Hematopoietic multipotent progenitor cell treated with erythropoietin and hydrocortisone succinate and interleukin-3 and kit ligand, for 4 days (in vitro differentiated cells): ENCODE measurements at regions not wholly inside any gene's neighbourhood (a gene's known extent, or its start where the extent isn't known, plus 50 kb on each side); places are given as distances from the start of the nearest gene placed in this dataset.

Experiments
- DNase-seq: peaks from one replicate; pipeline ENCODE4 v3.0.0-alpha.2; 2015

DNA sequence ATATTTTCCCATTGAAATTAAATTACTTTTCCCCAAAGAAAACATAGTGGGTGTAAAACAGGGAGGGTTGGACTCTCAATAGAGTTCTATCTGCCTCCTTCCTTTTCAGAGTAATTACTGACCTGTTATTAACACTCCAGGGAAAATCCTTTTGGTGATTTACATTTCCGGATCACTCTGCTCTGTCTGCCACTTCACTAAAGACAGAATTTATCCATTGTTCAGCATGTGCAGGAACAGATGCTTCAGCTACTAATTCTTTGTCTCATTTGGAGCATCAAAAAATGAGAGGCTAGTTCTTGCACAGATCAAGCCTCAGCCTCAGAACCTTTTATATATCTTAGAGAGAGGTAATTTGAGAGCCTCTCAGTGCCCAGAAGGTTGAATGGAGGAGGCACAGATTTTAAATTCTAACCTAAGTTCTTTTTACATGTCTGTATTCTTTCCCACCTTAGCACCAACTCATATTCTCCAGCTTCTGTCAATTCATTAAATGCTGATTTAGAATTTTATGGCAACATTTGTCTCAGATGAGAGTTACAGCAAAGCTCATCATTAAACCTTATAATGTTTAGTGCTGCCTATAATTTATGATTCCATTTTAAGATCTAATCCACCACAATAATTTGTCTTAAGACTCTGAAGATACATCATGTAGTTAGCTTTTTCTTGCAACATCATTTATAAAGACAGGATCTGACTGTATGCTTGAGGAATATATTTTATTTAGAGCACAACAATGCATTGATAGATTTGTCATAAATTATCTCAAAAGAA lies 1494.4 kb downstream of the STIM2 start:
- no peak for DNase-seq

DNA sequence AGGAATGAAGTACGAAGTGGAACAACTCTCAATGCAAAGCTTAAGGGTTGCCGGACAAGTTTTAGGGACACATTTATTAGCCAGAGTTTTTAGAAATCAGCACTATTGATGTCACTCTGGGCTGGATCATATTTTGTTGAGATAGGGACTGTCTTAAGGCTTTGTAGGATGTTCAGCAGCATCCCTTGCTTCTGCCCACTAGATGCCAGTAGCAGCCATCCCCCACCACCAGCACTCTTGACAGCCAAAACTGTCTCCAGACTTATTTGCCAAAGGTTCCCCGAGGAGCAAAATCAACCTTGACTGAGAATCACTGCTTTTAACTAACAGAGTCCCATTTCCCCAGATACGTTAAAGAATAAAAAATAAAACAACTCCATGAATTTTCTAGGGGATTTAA lies 1497.3 kb downstream of the STIM2 start:
- no peak for DNase-seq

DNA sequence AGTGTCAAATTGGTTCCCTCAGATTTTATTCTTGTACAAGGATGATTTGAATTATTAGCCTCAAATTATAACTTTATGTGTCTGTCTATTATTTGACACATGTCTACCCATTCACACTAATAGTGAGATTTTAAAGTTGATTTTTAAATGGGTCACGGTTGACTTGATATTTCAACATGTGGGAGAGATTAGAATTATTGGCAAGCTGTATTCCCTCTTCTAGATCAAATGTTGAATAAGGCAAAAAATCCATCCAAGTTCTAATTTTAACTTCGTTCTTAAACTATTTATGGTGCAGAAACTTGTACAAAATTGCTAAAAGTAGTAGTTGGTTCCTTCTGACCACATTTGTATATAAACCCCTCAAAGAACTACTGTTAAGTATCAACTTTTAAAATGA lies 1498.0 kb downstream of the STIM2 start:
- DNase-seq: no peak

DNA sequence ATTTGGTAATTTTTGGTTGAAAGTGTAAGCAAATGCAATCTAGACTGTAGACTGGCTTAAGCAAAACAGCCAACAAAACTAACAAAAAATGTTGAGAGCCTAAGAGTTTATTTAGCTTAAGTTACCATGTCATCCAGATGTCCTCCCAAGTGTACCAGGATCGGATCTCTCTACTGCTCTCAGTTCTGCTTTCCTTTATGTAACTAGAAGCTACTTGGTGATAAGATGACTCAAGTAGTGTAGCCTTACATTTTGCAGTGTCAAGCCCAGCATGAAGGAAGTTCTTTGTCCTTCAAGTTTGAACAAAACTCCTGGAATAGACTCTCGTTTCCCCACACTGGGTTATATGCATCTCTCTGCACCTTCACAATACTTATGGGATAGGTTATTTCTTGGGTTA lies 1500.0 kb downstream of the STIM2 start:
- no peak for DNase-seq

DNA sequence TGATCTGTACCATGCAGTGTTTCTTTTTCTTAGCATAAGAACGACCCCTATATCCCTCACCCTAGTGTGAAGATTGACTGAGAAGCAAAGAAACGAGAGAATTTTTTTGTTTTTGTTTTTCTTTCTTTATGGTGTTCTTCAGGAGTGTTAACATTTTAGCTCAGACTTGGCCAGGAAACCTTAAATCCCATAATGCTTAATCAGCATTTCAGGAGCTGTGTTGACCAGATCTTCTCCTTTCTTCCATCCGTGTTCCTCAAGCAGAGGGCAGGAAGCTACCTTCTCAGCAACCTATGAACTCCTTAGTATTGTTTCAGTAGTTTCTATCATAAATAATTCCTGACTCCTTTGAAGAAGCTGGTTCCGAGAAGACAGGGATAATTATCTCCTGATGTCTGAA lies 1501.5 kb downstream of the STIM2 start:
- no peak for DNase-seq

DNA sequence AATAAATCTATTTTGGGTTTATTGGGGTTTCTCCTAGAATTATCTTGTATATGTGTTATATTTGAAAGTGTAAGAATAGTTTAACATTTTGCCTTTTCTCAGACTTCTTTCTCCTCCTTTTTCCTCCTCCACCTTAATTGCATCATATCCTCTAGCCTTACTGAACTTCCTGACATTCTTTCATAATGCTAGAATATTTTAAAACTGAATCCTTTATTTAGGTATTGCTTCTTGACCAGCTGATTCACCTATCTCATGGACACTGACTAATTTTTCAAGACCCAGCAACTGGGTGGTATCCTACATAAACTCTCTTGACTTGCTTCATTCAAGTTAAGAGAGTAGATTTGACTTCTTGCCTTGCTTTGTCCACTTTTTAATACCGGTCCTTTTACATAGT lies 1508.9 kb downstream of the STIM2 start:
- DNase-seq: no peak

DNA sequence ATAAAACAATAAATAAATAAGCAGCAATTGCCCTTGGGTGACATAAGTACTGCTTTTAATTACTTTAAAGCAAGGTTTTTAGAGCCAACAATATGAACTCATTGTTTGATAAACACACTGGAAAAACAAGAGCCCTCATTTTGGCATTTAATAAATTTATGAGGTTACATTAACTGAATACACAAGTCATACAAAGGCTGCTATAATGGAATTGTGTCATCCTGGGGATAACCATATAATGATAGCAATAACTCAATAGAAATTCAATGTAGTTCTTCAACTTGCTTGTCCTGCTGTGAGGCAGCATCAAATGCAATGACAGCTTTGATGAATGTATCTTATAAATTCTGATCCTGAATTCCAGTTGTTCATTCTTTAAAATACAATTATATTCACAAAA lies 1512.5 kb downstream of the STIM2 start:
- no peak for DNase-seq

DNA sequence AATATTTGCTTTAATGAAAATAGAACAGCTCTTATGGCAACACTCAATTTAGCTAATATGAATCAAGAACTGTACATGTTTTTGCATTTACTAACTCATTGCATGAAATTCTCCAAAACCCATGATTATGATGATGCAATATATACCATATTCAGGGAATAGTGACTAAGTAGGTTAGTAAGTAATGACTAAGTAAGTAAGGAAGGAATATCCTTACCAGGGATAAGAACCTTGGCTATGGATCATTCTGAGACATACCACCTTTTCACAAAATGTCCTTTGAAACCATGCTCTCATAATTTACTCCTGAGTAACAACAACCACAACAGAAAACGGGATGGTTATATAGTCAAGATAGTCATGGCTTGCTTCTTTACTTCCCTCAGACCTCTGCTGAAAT lies 1513.0 kb downstream of the STIM2 start:
- no peak for DNase-seq

DNA sequence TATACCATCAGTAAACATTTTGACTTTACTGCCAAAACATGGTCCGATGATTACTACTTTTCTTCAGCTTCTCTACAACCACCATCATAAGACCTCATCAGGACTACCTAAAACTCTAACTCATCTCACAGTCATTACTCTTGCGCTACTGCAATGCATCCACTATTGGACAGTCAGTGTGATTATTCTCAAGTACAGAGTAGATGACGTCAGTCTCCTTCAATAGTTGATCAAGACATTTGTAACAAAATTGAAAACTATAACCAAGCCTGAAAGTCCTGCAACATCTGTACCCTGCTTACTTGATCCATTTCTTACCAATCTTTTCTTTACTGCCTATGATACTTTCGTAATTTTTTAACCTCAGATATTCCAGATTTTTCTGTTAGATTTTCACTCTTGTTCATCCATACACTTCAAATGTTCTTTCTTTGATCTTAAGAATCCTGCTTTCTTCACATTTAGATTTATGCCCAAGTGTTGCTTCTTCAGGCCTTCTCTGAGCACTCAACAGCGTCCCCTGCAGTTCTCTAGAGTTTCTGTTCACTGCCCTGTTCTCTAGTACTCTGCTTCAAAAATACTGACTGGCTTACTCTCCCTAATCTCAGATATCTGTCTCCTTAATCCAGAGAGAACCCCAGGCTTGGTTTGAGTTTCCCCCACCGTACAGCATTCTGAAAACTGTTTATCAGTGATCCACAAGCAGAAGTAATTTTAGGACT lies 1517.6 kb downstream of the STIM2 start:
- no peak for DNase-seq

DNA sequence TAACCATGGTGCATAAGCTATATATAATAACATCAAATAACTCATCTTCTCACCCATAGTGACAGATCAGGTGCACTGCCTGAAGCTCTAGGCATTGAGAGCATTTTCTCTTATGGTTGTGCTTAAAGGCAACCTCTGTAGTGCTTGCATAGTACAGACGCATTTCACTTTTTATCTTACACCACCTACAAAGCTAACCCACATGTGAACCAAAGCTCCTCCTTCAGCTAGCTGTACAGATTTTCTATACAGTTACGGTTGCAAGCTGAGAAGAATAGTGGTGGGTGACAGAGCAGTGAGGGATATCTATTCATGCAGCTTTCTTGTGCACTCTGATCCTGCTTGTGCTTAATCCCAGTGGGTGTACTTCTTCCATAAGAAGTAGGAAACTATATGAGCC lies 1525.2 kb downstream of the STIM2 start:
- DNase-seq: no peak

DNA sequence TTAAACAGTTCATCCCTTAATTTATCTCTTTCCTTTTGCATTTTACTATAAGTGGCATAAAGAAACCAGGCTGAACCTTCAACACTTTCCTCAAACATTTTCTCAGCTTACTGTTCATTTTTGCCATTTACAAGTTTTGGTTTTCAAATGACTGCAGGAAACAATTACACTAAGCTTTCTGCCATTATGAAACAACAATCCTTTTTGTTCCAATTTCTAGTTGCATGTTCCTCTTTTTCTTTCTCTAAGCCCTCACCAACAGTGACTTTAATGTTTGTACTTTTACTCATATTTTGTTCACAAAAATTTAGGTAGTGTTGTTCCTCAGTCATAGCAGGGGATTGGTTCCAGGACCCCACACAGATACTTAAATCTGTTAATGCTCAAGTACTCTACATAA lies 1526.1 kb downstream of the STIM2 start:
- no peak for DNase-seq

DNA sequence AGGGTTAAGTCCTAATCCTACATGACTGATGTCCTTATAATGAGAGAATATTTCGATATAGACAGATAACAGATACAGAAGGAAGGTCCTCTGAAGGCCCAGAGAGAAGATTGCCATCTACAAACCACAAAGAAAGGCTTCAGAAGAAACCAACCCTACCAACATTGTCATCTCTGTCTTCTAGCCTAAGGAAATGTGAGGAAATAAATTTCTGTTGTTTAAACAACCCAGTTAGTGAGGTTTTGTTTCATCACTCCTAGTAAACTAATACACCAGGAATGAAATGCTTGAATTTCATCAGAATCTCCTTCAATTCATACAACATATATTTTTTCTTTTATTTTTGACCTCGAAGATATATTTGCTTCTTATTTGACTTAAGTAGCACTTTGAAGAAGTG lies 1527.8 kb downstream of the STIM2 start:
- no peak for DNase-seq

DNA sequence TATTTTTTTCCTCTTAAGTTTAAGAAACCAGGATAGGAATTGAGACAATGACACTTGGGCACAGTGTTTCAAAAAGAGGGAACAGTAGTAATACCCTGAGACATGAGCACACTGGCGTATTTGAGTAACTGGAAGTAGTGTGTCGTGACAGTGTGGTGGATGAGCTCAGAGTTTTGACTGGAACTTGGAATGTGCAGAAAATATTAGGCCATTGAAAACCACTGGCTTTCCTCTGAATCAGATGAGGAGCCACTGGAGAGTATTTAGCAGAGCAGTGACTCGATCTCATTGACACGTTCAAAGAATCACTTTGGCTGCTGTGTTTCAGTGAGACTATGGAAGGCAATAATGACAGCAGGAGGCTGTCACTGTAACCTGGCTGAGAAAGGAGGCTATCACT lies 1531.2 kb downstream of the STIM2 start:
- no peak for DNase-seq

DNA sequence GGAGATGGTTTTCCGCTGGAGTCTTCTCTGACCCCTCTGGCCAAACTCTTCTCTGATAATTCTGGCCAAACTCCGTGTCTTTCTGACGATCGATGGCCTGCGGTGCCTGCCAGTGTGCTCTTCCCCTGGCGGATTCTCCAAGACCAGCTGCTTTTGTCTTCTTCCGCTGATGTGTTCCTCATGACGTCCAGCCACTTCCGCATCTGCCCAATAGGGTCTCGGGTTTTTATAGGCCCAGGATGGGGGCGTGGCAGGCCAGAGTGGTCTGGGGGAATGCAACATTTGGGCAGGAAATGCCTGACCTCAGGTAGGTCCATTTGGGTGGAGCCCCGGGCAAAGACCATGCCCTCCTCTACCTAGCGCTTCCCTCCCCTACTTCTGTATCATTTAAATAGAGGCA lies 1542.1 kb downstream of the STIM2 start:
- no peak for DNase-seq

DNA sequence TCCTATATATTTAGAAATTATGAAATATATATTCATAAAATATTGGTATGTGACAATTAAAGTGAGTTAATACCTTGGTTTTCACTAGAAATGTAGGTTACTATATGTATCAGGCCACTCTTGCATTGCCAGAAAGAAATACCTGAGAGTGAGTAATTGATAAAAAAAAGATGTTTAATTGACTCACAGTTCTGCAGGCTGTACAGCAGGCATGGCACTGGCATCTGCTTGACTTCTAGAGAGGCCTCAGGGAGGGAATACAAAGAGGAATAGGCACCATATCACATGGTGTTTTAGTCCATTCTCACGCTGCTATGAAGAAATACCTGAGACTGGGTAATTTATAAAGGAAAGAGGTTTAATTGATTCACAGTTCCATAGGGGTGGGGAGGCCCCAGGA lies 1560.6 kb downstream of the STIM2 start:
- DNase-seq: no peak

DNA sequence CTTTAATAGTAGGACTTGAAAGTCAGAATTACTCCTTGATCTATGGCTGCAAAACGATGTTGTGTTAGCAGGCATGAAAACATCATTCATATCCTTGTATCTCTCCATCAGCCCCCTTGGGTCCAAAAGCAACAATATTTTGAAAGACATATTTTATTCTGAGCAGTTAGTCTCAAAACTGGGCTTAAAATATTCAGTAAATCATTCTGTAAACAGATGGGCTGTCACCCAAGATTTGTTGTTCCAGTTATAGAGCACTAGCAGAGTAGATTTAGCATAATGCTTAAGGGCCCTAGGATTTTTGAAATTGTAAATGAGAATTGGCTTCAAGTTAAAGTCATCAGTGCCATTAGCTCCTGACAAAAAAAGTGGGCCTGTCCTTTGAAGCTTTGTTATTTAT lies 1565.6 kb downstream of the STIM2 start:
- DNase-seq: no peak

DNA sequence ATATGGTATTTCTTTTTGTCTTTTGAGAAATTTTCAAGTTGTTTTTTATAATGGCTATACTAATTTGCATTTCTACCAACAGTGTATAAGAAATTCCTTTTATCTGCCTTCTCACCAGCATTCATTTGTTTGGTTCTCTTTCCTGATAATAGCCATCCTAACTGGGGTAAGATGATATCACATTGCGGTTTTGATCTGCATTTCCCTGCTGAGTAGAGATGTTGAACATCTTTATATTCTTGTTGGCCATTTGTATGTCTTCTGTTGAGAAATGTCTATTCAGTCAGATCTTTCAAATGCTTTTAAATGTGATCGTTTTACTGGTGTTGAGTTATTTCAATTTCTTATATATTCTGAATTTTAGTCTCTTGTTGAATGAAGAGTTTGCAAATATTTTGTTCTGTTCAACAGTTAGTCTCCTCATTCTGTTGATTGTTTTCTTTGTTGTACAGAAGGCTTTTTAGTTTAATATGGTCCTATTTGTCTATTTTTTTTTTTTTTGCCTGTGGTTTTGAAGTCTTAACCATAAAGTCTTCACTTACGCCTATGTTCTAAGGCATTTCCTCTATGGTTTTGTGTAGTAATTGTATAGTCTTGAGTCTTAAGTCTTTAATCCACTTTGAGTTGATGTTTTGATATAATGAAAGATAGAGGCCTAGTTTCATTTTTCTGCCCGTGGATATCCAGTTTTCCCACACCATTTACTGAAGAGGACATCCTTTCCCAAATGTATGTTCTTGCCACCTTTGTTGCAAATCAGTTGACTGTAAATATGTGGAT lies 1566.9 kb downstream of the STIM2 start:
- no peak for DNase-seq

DNA sequence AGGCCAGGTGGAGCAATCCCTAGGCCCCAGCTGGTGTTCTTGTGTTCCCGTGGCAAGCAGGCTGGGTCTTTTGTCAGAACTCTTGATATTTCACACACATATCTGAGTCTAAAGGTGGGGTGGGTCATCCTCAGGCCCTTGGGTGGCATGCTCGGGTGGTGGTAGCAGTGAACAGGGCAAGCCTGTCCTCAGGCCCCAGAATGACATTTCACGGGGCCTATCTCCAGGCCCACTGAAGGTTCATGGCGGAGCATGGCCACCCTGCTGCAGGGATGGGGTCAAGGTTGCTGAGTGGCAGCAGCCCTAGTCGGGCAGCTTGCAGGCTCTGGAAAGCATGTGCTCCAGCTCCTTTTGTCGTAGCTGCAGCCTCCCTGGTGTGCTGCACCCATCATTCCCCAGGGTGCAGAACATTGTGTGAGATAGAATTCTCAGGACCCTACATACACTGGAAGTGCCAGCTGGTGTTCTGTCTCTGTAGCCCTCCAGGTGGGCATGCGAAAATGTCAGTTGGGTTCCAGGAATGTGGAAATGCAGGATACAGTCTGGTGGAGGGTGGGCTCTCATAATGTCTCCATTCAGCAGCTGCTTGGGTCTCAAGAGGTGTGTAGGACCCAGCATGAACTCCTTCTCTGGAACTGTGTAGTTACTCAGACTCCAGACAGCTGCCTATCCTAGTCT lies 1571.8 kb downstream of the STIM2 start:
- no peak for DNase-seq

DNA sequence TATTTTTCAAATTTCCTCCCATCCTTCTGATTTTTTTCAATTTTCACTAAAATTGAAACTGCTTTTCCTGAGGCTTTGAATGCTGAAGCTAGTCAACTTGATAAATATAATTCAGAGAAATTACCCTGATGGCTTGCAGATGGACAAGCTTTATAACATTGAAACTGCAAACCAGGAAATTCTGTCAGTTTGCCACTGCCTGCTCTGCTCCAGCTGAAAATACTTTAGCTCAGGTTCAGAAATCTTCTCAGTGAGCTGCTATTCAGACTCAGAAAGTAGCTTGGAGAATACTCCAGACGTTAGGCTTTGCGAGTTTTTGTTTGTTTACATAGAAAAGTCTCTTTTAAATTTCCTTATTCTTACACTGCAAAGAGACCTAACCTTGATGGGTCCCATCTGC lies 1574.7 kb downstream of the STIM2 start:
- DNase-seq: no peak

DNA sequence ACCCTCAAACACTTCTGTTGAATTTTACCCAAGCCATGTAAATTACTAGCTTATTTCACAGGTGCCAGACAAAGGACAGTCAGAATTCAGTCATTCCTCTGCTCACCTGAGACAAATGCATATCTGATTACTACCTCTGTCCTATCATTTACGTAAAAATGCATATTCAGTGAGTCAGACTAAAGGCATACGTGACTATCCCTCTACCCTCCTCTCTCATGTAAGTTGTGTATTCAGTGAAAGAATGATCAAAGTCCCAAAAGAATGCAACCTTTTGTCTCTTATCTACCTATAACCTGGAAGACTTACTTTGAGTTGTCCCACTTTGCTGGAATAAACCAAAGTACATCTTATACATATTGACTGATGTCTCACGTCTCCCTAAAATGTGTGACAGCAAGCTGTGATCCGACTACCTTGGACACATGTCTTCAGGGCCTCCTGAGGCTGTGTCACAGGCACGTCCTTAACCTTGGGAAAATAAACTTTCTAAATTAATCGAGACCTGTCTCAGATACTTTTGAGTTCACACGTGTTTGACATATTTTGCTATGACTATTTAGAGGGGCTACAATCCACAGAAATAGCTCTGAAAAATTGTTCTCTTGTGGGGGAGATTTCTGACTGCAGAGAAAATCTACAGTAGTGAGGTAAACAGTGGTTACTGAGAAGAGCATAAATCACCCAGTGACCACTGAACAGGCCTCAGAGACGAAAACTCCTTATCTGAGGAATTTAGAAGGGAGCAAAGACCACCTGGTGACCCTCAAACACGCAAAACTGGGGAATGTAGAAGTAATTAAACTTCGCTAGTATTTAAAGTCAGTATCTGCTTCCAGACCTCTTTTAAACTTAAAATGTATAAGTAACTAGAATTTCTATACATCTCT lies 1575.8 kb downstream of the STIM2 start:
- no peak for DNase-seq

DNA sequence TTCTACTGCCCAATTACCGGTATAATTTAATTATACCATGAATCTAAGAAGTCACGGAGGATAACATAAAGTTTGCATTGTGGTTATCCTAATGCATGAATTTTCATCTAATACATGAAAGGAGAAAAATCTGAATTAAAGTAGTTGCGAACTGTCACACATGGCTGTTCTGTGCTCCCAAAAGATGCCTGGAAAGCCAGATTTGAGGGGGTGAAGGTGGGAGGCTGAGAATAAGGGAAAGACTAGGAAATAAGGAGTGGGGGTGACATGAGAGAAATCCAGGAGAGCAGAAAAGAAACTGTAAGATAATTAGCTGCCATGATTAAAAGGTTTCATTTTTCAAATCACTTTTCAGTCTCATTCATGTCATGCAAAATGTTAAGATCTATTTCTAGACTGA lies 1582.7 kb downstream of the STIM2 start:
- DNase-seq: no peak

DNA sequence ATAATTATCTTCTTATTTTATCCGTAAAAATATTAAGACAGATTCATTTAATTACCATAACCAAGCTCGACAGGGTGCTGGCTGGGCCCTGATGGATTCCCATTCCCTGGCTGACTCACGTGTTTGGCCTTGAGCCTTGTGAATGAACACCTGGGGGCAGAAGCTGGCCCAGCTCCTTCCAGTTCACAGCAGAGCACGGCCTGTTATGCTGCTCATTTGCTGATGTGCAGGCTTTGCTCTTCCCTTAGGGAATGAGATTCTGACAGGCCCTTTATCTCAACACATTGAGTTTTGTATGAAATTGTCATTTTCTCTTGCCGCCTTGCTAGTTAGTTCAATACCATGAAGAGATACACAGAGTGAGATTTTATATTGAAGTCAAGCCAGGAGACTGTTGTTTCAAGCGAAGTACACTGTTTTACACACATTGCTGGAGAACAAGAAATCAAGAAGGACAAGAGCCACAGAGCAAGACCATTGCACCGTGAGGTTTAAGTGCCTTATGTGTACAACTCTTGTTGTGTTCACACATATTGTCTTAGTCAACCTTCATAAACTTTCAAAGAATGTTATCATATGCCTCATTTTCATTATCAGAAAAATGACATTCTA lies 1583.3 kb downstream of the STIM2 start:
- DNase-seq: no peak
